GM10248 (cell line): ENCODE measurements at regions not wholly inside any gene's neighbourhood (a gene's known extent, or its start where the extent isn't known, plus 50 kb on each side); places are given as distances from the start of the nearest gene placed in this dataset.

ENCODE experiments used
- CTCF ChIA-PET: fragments of 300-600 bp; sonication (Branson Sonifier 250); formaldehyde crosslinking; extraction: SDS; loops from one replicate; lab custom pipeline; 2021; ENCODE audit warnings: antibody characterized with exemption; lab: Yijun Ruan, JAX
- POLR2A ChIA-PET: fragments of 350-650 bp; sonication (Branson Sonifier 250); formaldehyde crosslinking; extraction: SDS; loops from one replicate; lab custom pipeline; 2020; ENCODE audit warnings: antibody characterized with exemption; lab: Yijun Ruan, JAX
- DNase-seq: peaks from one replicate; pipeline ENCODE4 v3.0.0; 2012; ENCODE audit errors: extremely low spot score
- CTCF ChIP-seq: IDR thresholded peaks from 2 replicates; pipeline ENCODE4 v1.5.1; 2012; ENCODE audit warnings: mild to moderate bottlenecking, low read depth; ENCODE audit errors: extremely low read depth, missing control alignments, control extremely low read depth

- CTCF ChIA-PET = interaction anchor here (1.5 kb wide), 1 partner anchor 14 kb away, joined by 3 read pairs; no protein-coding TSS in a partner anchor
- TF ChIP-seq CTCF = no peak
- POLR2A ChIA-PET = no interaction called here
- no peak for DNase-seq
Observed at GRCh38 chr3:151578495-151578894, 117.6 kb upstream of the IGSF10 start.

GRCh38 chr3:151576511-151577137, 115.8 kb upstream of the IGSF10 start:
- POLR2A ChIA-PET = no interaction called here
- TF ChIP-seq CTCF = no peak
- DNase-seq = no peak
- CTCF ChIA-PET = interaction anchor here (0.9 kb wide), 1 partner anchor 10 kb away, joined by 3 read pairs; no protein-coding TSS in a partner anchor

- no peak for TF ChIP-seq CTCF
- DNase-seq = no peak
- POLR2A ChIA-PET = no interaction called here
Observed at GRCh38 chr3:151568184-151568583, 107.3 kb upstream of the IGSF10 start.

GRCh38 chr3:151567477-151567876, 106.6 kb upstream of the IGSF10 start:
- ChIA-PET POLR2A (no interaction called here), CTCF (no interaction called here)
- TF ChIP-seq CTCF = no peak
- no peak for DNase-seq

More at GRCh38 chr3:151568184-151568583, 107.3 kb upstream of the IGSF10 start:
- CTCF ChIA-PET = no interaction called here

GRCh38 chr3:151564261-151564660, 103.4 kb upstream of the IGSF10 start:
- ChIA-PET POLR2A (no interaction called here), CTCF (no interaction called here)
- no peak for DNase-seq
- TF ChIP-seq CTCF = no peak

- TF ChIP-seq CTCF = no peak
- no peak for DNase-seq
- ChIA-PET POLR2A (no interaction called here), CTCF (no interaction called here)
Observed at GRCh38 chr3:151563305-151563704, 102.4 kb upstream of the IGSF10 start.
